GM21381 (cell line): ENCODE measurements at regions not wholly inside any gene's neighbourhood (a gene's known extent, or its start where the extent isn't known, plus 50 kb on each side); places are given as distances from the start of the nearest gene placed in this dataset.
A peak's percentile ranks its signal among the peaks of the same experiment; 100 is the strongest.

Source experiments
- ATAC-seq: cut with Tn5 transposase; IDR thresholded peaks from one replicate; pipeline ENCODE4 v1.9.1; 2021; ENCODE audit warnings: mild to moderate bottlenecking, moderate library complexity; ENCODE audit not compliant: unreplicated experiment

DNA sequence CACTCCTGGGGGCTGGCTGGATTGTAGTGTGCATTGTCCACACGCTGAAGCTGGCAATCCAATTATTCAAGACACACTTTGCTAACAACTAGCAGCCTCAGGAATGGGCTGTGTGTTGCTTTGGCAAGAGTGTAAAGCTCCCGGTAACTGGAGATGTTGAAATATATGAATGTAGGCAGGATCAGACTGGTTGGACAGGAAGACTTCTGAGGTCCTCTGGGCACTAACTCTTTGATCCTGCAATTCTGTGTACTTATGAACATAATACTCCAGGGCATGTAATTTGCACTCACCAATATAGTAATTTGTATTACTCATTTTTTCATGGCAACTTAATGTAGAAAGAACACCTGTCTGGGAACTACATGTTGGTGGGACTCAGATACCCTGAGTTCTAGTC lies 106.7 kb upstream of the SLC28A3 start:
- no peak for ATAC-seq

DNA sequence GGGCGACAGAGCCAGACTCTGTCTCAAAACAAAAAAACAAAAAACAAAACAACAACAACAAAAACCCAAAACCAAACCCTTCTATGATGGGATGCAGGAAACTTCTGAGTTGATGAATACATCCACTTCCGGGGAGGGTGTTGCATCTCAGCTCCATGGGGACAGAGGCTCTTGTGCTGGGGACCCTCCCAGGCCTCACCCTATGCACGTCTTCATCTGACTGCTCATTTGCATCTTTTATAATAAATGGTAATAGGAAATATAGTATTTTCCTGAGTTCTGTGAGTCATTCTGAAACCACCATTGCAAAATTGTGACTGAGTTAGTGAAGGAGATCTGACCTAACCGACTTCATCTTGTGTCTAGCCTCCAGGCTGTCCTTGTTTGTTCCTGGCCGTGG lies 109.5 kb upstream of the SLC28A3 start:
- no peak for ATAC-seq

DNA sequence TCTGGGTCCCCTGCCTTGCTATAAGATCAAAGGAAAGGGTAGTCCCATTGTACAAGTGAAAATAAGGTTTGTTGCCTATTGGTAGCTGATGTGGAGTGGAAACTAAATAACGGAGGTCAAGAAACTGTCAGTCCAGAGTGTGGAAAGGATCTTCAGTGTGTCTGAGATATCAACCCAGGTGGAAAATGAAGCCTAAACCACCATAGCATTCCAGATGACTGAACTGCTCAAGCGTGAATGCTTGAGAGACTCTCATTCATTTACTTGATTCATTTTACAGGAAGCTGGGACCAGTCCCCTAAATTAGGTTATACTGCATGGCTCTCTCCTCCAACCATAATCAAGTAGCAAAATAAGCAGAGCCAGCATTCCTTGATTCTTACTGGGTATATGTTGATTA lies 116.0 kb upstream of the SLC28A3 start:
- ATAC-seq, result no peak

DNA sequence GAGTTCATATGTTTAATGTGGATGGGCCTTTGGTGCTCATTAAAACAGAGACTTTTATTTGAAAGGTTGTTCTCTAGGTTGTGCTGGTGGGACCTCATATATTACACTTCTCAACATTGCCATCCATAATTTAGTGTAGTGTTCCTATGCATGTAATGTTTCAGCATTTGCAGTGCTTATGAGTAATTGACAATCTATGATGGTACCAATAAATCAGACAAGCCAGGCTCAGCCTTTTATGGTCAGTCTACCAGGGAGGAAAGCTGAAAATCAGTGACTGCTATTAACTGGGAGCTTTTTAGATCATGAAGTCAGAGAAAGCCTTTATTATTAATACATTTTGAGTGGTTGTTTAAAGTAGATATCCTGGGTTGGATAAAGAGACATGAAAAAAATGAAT lies 120.1 kb upstream of the SLC28A3 start:
- no peak for ATAC-seq

DNA sequence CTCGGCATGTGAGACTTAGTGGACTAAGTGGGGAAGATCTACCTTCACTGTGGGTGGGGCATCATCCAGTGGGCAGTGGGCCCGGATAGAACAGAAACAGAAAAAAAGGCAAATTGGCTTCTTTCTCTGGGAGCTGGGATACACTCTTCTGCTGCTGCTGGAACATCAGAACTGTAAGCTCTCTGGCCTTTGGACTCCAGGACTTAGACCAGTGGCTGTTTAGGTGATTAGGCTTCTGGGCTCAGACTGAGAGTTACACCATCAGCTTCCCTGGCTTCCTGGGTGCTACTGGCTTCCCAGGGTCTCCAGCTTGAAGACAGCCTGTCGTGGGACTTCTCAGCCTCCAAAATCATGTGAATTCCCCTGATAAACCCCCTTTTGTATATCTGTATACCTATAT lies 122.7 kb upstream of the SLC28A3 start:
- no peak for ATAC-seq

DNA sequence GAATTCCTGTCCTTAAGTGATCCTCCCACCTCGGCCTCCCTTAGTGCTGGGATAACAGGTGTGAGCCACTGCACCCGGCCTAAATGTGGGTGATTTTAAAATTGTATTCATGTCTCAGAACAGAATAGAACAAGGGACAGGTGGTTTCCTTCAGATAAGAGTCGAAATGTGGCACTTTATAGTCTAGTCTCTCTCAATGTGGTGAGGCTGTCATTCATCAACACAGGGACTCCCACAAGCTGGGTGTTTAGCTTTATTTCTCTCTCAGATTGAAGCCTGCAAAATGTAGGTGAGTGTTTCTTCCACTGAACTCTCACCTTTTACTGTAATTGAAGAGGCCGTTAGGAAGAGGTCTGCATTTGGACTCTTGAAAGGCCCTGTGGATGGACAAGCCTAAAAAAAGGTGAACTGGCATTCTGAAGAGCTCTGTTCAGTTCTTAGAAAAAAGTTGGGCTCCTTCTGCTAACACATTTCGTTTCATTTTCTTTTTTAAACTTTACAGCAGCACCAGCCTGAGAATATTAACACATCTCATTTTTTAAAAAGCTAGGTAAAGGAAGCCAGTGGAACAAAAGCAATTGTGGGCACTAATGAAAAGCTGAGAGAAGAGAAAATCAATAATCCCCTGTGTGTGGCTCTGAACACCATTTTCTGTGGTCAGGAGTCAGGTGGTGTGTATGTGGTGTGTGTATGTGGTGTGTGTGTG lies 126.2 kb upstream of the SLC28A3 start:
- ATAC-seq, result no peak

DNA sequence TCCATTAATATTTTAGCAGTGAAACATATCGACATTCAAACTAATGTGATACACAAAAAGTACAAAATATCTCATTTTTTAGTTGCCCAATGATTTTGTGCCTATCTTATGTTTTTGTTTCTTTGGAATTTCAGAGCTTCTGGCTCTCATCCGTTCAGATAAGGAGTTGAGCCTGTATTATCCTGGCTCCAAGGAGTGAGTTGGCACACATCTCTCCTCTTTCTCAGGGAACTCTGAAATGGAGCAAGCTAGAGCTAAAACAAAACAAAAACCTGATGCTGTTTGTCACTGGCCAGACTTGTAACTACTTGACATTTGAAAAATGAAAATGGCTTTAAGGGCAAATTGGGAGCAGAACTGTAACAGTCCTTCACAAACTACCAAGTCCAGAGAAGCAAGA lies 131.3 kb upstream of the SLC28A3 start:
- no peak for ATAC-seq

DNA sequence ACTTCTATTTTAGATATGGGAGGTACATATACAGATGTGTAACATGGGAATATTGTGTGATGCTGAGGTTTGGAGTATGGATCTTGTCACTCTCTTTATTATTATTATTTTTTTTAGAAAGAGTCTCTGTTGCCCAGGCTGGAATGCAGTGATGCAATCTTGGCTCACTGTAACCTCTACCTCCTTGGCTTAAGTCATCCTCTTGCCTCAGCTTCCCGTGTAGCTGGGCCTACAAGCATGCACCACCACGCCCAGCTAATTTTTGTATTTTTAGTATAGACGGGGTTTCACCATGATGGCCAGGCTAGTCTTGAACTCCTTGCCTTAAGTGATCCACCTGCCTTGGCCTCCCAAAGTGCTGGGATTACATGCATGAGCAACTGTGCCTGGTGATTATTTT lies 138.4 kb upstream of the SLC28A3 start:
- no peak for ATAC-seq

DNA sequence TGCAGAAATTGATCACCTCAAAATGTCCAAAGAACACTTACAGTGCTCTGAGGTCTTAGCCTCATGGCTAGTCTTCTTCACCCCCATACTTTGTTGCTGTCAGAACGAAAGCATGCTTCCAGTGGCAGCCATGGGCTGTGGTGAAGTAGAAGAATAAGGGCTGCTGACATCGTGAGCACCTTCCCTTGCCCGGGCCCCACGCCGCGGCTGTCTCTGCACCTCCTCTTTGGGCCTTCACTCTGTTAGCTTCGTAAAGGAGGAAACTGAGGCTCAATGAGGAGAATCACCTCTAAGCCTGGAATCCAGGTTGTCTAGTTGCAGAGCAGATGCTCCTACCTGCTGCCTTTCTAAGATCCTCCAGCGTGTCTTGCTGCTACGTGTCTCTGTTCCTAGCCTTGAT lies 139.5 kb upstream of the SLC28A3 start:
- ATAC-seq, result no peak

DNA sequence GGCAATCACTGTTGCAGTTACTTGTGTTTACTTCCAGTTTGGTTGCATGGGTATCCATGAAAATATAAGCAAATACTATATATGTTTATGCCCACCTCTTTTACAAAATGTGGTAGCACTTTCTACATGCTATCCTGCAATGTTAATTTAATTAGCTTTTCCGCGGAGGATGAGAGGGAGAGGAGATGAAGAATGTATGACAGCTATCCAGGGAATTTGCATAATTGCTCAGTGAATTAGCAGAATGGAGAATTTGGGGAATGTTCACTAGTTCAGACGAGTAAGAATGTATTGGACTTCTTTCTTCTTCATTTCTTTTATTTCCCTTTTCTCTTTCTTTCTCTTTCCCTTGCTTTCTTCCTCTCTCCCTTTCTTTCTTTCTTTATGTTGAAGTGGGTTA lies 140.7 kb upstream of the SLC28A3 start:
- no peak for ATAC-seq

DNA sequence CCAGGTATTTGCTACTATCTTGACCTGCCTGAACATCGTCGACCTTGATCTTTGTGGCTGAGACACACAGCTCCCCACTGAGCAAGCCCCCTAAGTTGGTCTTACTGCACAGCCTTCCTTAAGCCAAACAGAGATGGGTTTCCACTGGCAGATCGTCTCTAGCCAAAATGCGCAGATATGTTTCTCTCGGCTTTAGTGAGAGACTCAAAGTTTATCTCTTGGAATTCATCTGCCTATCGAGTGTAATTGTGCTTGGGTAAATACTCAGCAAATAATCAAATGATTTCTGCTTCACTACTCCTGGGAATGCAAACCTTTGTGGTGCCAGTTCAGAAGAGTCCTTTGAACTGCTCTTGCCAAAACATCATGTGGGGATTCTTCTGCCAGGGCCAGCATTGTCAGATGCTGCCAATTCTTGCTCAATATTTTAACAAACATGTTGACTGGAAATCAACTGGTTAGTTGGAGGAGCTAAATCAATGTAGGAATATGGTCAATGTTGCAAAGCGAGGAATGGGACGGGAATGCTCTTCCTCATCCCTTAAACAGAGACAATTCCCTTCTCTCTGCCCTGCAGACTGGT lies 141.2 kb upstream of the SLC28A3 start:
- ATAC-seq, result no peak

DNA sequence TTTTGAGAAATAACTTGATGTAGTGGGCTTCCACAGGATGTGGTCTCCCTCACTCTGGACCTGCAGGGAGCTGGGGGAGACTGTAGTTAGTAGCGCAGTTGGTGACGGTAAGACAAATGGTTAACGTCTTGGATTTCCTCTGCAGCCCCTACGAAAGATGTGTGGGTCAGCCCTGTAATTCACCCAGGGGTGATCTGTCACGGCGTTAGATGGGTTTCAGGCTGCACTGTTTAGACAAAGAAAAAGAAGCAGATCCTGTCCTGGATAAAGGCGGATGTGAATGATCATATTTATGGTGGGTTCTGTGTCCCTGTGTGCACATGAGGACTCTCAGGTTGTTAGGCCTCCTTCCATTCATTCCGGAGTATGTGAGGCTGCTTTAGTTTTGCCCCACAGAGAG lies 142.0 kb upstream of the SLC28A3 start:
- ATAC-seq, result no peak

DNA sequence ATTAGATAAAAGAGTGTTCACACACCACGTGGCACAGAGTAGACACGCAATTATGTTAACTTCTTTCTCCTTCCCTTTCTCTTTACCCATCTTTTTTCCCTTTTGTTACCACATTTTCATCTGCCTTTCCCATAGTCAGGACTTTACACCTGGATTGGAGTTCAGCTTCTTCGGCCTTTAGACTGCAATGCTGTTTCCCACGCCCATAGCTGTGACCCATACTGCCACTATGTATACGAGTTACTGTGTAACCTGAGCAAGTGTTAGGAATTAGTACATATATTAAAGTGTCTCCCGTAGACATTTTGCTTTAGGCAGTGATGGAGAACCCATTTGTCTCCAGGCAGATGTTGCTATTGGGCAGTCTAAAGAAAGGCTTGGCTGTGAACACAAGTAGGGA lies 143.6 kb upstream of the SLC28A3 start:
- no peak for ATAC-seq

DNA sequence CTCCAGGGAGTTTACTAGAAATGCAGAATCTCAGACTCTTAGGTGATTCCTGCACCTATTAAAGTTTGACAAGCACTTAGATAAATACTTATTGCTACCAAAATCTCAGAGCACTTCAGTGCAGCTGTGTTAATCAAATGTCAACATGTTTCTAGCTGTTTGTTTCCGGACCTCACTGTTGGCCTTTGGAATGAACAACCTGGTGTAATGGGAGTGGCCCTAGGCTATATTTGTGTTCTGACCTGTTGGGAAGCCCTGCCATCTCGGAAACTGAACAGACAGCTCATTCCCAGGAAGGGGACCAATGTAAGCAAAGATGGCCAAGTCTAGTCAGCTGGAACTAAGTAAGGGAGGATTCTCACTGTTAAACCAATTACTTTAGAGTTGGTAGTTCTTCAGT lies 145.0 kb upstream of the SLC28A3 start:
- no peak for ATAC-seq

DNA sequence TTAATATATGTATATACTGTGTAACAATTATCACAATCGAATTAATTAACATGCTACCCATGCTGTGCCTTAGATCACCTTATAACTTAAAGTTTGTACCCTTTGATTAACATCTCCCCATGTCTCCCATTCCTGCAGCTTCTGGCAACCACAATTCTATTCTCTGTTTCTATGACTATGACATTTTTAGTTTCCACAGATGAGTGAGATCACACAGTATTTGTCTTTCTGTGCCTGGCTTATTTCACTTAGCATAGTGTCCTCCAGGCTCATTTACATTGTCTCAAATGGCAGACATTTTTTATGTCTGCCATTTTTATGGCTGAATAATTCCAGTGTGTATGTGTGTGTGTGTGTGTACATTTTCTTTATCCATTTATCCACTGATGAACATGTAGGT lies 146.1 kb upstream of the SLC28A3 start:
- no peak for ATAC-seq

DNA sequence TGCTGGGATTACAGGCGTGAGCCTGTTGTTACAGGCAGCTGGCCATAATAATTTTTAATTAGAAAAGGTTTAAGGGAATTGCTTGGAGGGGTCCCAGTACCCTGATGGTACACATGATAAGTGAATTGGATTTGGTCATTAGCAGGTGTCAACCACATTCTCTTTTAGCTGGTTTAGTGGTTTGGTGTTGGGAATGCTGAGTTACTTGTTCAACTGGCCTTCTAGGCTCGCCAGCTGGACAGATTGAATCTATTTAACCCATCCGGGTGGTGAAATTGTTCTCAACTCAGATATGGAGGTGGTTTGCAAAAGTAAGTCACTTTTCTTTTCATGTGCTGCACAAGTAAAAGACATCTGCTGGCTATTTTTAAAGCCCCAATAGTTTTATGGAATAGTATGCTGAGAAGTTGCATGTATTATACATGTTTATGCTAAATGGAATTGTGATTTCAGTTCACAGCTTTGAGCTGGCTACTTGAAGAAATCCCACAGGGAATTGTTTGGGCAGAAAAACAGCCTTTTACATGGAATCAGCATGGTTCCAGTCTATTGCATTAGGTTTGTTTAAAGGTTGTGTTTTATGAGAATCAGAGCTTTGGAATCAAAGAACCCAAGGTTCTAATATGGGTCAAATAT lies 149.8 kb upstream of the SLC28A3 start:
- no peak for ATAC-seq

DNA sequence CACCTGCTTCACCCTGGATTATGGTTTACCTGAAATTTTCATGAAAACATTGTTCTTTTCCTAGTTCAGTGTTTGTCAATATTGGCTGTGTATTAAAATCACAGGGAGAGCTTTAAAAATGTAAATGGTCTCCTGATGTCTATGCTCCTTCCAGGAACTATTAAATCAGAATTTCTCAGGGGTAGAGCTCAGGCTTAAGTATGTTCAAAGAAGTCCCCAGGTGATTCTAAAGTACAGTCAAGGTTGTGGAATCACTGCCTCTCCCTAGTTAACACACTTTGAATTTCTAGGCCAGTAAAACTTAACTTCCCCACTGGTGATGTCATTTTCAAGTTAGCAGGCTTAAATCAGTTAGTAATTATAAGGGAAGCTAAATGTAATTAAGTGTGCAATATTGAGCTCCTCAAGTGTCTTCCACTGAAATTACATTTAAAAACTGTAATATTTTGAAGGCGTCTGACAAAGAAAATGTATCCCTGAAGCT lies 150.3 kb upstream of the SLC28A3 start:
- ATAC-seq, result no peak

DNA sequence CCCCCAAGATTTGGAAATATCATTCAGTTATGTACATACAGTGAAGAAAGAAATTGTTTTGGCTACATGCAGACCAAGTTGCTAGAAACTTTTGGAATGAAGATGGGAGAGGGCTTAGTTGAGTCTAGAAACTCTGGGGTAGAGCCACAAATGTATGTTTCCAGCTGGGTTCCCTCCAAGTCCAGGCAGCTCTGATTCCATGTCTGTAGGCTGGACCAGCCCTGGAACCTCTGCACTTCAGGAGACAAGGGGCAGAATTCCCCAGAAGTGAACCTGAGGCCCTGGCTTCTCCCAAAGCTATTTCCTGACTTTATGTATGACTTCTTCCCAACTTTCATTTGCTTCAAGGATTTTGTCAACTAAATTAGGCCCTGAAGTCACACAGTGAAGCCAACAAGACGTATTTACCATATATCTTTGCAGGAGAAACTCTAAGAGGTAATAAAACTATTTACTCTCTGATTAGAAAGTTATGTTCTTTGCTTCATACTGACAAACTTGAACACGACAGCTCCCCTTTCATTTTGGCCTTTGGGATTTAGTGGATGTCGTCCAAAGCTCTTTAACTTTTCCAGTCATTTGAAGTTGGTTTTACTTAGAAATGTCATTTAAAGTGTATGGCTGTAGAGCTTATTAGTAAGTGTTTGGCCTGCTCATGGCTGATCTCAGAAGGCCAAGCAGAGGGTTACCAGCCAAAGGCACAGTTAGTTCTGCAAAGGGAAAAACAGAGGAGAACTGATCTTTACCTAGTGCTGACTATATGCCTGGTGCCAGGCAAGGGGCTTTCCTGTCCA lies 152.0 kb upstream of the SLC28A3 start:
- ATAC-seq, result no peak

DNA sequence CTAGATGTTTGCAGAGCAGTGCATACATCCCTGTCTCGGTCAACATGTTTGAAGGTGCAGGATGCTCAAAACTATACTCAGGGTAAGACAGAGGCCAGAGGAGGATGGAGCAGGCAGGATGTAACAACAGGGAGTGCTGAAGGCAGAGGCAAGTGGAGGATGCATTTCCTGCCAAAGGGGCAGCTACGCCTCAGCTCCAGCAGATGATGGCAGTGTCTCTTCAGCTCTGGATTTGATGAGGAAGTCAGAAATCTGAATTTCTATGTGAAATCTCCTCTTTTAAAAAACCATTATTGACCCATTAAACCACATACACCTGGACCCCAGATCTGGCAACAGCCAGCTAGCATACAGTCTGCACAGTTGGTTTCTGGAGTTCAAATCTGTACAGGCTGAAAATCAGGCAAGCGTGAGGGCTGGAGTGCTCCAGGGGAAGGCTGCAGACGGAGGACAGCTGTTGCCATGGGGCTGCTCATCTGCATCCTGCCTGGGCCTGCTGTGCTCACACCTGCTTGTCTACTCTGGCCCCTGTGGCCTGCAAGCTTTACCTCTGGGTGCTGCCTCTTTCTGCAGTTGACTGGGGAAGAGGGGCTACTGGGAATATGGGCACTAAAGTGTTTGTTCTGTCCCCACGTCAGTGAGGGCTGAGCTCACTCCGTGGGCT lies 152.9 kb upstream of the SLC28A3 start:
- ATAC-seq, result no peak

DNA sequence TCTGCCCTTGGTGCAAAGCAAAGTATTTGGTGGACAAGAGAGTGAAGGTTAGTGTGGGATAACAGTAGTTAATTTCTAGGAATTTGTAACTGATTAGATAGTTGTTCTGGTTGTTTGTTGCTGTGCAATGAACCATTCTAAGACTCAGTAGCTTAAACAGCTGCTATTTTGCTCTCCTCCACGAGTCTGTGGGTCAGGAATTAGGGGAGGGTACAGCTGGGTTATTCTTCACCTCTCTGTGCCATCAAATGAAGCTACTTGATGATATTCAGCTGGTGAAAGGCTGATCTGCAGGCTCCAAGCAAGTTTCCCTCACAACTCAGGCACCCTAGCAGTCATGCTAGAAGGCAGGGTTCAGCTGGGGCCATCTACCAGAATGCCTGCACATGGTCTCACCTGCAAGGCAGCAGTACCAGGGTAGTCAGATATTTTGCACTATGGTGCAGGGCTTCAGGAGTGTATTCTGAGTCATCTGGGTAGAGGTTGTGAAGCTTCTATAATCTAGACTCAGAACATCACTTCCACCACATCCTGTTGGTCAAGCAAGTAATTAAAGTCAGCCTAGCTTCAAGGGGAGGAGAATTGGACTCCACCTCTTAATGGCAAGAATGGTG lies 159.5 kb upstream of the SLC28A3 start:
- ATAC-seq, result peak; percentile 96

DNA sequence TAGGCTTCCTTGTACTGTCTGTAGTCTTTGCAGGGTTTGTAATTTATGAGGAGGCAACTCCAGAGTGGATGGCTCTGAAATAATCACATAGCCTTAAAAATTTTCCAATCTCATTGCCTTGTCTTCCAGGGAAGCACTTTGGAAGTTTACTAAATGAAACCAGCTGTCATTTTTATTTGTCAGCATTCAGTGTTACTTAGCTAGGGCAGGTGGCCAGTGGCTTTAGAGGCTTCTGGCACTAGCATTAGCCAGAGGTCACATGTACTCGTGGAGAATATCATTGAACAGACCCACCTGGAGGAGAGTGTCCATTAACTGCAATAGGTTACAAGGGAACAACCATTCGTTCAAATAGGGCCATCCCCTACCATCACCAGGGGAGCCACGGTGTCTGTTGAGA lies 160.3 kb upstream of the SLC28A3 start:
- ATAC-seq, result no peak
